Astrocyte (in vitro differentiated cells and primary cell): ENCODE measurements at regions not wholly inside any gene's neighbourhood (a gene's known extent, or its start where the extent isn't known, plus 50 kb on each side); places are given as distances from the start of the nearest gene placed in this dataset.
A peak's percentile ranks its signal among the peaks of the same experiment; 100 is the strongest.

Source experiments
- DNase-seq: peaks from one replicate; pipeline ENCODE4 v3.0.0-alpha.2; 2010; ENCODE audit warnings: low read depth
- FAIRE-seq: peaks from 2 replicates; lab custom pipeline; 2011; peaks lifted over from hg19 to GRCh38; lab: Jason Lieb, UNC
- H2AFZ ChIP-seq: 2 replicates; pipeline ENCODE4 v1.6.0; 2012; ENCODE audit warnings: low read depth, low read length, inconsistent platforms
- H3K27ac ChIP-seq: 2 replicates; pipeline ENCODE4 v1.5.1; 2011; ENCODE audit warnings: low read depth, low read length, inconsistent platforms
- H3K27me3 ChIP-seq: 2 replicates; pipeline ENCODE4 v1.6.0; 2011; ENCODE audit warnings: low read length, inconsistent platforms; ENCODE audit not compliant: insufficient read depth
- H3K36me3 ChIP-seq: 2 replicates; pipeline ENCODE4 v1.5.1; 2011; ENCODE audit warnings: low read length, inconsistent platforms; ENCODE audit not compliant: insufficient read depth
- H3K4me1 ChIP-seq: 2 replicates; pipeline ENCODE4 v1.5.1; 2011; ENCODE audit warnings: low read length, inconsistent platforms; ENCODE audit not compliant: insufficient read depth
- H3K4me2 ChIP-seq: 2 replicates; pipeline ENCODE4 v1.6.0; 2012; ENCODE audit warnings: low read length, inconsistent platforms
- H3K4me3 ChIP-seq: 2 replicates; pipeline ENCODE4 v1.5.1; 2011; ENCODE audit warnings: low read depth, mild to moderate bottlenecking, low read length, inconsistent platforms; ENCODE audit not compliant: insufficient read depth
- H3K79me2 ChIP-seq: 2 replicates; pipeline ENCODE4 v1.6.0; 2012; ENCODE audit warnings: mild to moderate bottlenecking, low read length, inconsistent platforms; ENCODE audit not compliant: insufficient read depth
- H3K9ac ChIP-seq: 2 replicates; pipeline ENCODE4 v1.6.0; 2012; ENCODE audit warnings: mild to moderate bottlenecking, low read length, inconsistent platforms
- H3K9me3 ChIP-seq: 2 replicates; pipeline ENCODE4 v1.5.1; 2012; ENCODE audit warnings: low read depth, mild to moderate bottlenecking, low read length, inconsistent platforms; ENCODE audit not compliant: insufficient read depth
- H4K20me1 ChIP-seq: 2 replicates; pipeline ENCODE4 v1.6.0; 2012; ENCODE audit warnings: low read length, inconsistent platforms; ENCODE audit not compliant: insufficient read depth
- H3K27ac Mint-ChIP-seq: one replicate; pipeline ENCODE4 v1.8.0; 2021; ENCODE audit warnings: mild to moderate bottlenecking, mixed read lengths; ENCODE audit not compliant: unreplicated experiment
- H3K27me3 Mint-ChIP-seq: one replicate; pipeline ENCODE4 v1.8.0; 2021; ENCODE audit warnings: low read depth, mixed read lengths; ENCODE audit not compliant: unreplicated experiment
- H3K36me3 Mint-ChIP-seq: one replicate; pipeline ENCODE4 v1.8.0; 2021; ENCODE audit warnings: low read depth, mixed read lengths; ENCODE audit not compliant: unreplicated experiment
- H3K4me1 Mint-ChIP-seq: one replicate; pipeline ENCODE4 v1.8.0; 2021; ENCODE audit warnings: low read depth, mixed read lengths; ENCODE audit not compliant: unreplicated experiment
- H3K4me3 Mint-ChIP-seq: one replicate; pipeline ENCODE4 v1.8.0; 2021; ENCODE audit warnings: mild to moderate bottlenecking, moderate library complexity, mixed read lengths; ENCODE audit not compliant: unreplicated experiment
- H3K9me3 Mint-ChIP-seq: one replicate; pipeline ENCODE4 v1.8.0; 2021; ENCODE audit warnings: mild to moderate bottlenecking, mixed read lengths; ENCODE audit not compliant: unreplicated experiment
- EZH2 ChIP-seq: IDR thresholded peaks from 2 replicates; pipeline ENCODE4 v1.6.1; 2012; ENCODE audit warnings: mild to moderate bottlenecking, low read length, inconsistent platforms; ENCODE audit not compliant: insufficient read depth
- TF ChIP-seq, protein P1 (sequence below): IDR thresholded peaks from 2 replicates; pipeline ENCODE4 v1.5.1; 2011; ENCODE audit warnings: low read depth, mild to moderate bottlenecking, inconsistent platforms, low read length, moderate library complexity; ENCODE audit not compliant: insufficient read depth

DNA sequence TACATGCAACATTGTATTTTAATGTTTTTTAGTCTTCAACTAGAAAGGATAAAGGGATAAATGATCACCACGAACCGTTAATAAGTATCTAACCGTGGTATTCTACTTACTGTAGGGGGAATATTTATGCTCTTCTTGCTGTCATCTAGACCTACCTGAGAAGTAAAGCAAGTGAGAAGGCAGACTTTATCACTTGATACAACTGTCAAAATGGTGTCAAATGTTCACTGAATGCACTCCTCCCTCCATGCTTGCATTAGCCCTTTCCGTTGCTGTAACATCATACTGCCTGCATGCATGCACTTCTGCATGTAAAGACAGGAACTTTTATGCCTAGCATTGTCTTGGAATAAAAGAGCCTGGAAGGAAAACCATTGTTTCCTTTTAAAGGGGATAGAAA, 298.6 kb upstream of the PMFBP1 start:
- Histone ChIP-seq H3K27me3 (no peaks in the 10 kb centered on the region), H3K27ac (no peak overlapping the region), H3K4me3 (no peak overlapping the region), H3K9me3 (no peaks in the 10 kb centered on the region), H3K4me1 (peaks cover 17% of the 10 kb centered on the region), H2AFZ (no peak overlapping the region), H4K20me1 (no peaks in the 10 kb centered on the region), H3K4me2 (no peak overlapping the region), H3K9ac (no peak overlapping the region), H3K79me2 (no peaks in the 10 kb centered on the region), H3K36me3 (no peaks in the 10 kb centered on the region)
- peaks cover 37% of the 10 kb centered on the region for H3K4me1 Mint-ChIP-seq
- DNase-seq: no peak
- no peaks in the 10 kb centered on the region for H3K27me3 Mint-ChIP-seq
- H3K36me3 Mint-ChIP-seq: no peaks in the 10 kb centered on the region
- no peak for FAIRE-seq
- no peaks in the 10 kb centered on the region for H3K9me3 Mint-ChIP-seq
- no peak for TF ChIP-seq EZH2
- TF ChIP-seq, protein P1, sequence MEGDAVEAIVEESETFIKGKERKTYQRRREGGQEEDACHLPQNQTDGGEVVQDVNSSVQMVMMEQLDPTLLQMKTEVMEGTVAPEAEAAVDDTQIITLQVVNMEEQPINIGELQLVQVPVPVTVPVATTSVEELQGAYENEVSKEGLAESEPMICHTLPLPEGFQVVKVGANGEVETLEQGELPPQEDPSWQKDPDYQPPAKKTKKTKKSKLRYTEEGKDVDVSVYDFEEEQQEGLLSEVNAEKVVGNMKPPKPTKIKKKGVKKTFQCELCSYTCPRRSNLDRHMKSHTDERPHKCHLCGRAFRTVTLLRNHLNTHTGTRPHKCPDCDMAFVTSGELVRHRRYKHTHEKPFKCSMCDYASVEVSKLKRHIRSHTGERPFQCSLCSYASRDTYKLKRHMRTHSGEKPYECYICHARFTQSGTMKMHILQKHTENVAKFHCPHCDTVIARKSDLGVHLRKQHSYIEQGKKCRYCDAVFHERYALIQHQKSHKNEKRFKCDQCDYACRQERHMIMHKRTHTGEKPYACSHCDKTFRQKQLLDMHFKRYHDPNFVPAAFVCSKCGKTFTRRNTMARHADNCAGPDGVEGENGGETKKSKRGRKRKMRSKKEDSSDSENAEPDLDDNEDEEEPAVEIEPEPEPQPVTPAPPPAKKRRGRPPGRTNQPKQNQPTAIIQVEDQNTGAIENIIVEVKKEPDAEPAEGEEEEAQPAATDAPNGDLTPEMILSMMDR: no peak
- no peak overlapping the region for H3K27ac Mint-ChIP-seq
- no peak overlapping the region for H3K4me3 Mint-ChIP-seq

GRCh38 chr16:72469932-72470331, 298.0 kb upstream of the PMFBP1 start:
- Histone ChIP-seq H3K9me3 (no peaks in the 10 kb centered on the region), H3K79me2 (no peaks in the 10 kb centered on the region), H3K4me2 (no peak overlapping the region), H3K36me3 (no peaks in the 10 kb centered on the region), H2AFZ (no peak overlapping the region), H3K4me3 (no peak overlapping the region), H3K4me1 (peaks cover 12% of the 10 kb centered on the region), H3K27ac (no peak overlapping the region), H4K20me1 (no peaks in the 10 kb centered on the region), H3K9ac (no peak overlapping the region), H3K27me3 (no peaks in the 10 kb centered on the region)
- no peak for FAIRE-seq
- no peak for DNase-seq
- no peak for TF ChIP-seq EZH2
- TF ChIP-seq, protein P1: no peak
- no peak overlapping the region for H3K4me3 Mint-ChIP-seq
- peaks cover 34% of the 10 kb centered on the region for H3K4me1 Mint-ChIP-seq
- no peaks in the 10 kb centered on the region for H3K27me3 Mint-ChIP-seq
- no peaks in the 10 kb centered on the region for H3K9me3 Mint-ChIP-seq
- no peaks in the 10 kb centered on the region for H3K36me3 Mint-ChIP-seq
- no peak overlapping the region for H3K27ac Mint-ChIP-seq

- Histone ChIP-seq H3K36me3 (no peaks in the 10 kb centered on the region), H3K9ac (no peak overlapping the region), H3K4me3 (no peak overlapping the region), H3K27ac (no peak overlapping the region), H3K4me1 (peaks cover under 1% of the 10 kb centered on the region), H3K9me3 (no peaks in the 10 kb centered on the region), H3K27me3 (no peaks in the 10 kb centered on the region), H4K20me1 (no peaks in the 10 kb centered on the region), H3K79me2 (no peaks in the 10 kb centered on the region), H2AFZ (no peak overlapping the region), H3K4me2 (no peak overlapping the region)
- Mint-ChIP-seq H3K27ac (no peak overlapping the region), H3K27me3 (no peaks in the 10 kb centered on the region), H3K4me3 (no peak overlapping the region), H3K36me3 (peaks cover 2% of the 10 kb centered on the region), H3K4me1 (peaks cover 22% of the 10 kb centered on the region), H3K9me3 (peaks cover 4% of the 10 kb centered on the region)
- DNase-seq (peak; percentile 40), FAIRE-seq (peak; percentile 49)
- TF ChIP-seq EZH2: no peak
- TF ChIP-seq, protein P1: no peak
These were observed 296.6 kb upstream of the PMFBP1 start for GRCh38 chr16:72468582-72468981.
